Right forelimb (tissue), 1 donor: ENCODE measurements at regions not wholly inside any gene's neighbourhood (a gene's known extent, or its start where the extent isn't known, plus 50 kb on each side); places are given as distances from the start of the nearest gene placed in this dataset.

ENCODE experiments used
- DNase-seq: peaks from one replicate; pipeline ENCODE4 v3.0.0-alpha.2; 2018

- DNase-seq, result no peak
Measured at GRCh38 chr5:96282020-96282419, 151.0 kb downstream of the PCSK1 start.

DNA sequence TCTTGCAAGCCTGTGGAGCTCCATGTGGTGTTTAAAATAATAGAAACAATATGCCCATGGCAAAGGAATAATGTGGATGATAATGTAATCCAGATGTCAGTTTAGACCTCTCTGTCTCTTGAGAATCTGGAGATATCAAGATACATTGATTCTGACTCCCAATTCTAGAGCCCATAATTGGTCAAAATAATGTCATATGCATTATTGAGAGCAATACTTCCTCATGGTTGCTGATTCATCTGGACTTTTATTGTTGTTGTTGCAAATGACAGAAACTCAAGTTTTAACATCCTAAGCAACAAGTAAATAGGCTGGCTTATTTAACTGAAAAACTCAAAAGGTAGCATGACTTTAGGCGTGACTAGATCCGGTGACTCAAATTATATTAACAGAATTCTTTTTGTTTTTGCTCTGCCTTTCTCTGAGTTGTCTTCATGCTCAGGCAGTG lies 152.1 kb downstream of the PCSK1 start:
- no peak for DNase-seq

DNA sequence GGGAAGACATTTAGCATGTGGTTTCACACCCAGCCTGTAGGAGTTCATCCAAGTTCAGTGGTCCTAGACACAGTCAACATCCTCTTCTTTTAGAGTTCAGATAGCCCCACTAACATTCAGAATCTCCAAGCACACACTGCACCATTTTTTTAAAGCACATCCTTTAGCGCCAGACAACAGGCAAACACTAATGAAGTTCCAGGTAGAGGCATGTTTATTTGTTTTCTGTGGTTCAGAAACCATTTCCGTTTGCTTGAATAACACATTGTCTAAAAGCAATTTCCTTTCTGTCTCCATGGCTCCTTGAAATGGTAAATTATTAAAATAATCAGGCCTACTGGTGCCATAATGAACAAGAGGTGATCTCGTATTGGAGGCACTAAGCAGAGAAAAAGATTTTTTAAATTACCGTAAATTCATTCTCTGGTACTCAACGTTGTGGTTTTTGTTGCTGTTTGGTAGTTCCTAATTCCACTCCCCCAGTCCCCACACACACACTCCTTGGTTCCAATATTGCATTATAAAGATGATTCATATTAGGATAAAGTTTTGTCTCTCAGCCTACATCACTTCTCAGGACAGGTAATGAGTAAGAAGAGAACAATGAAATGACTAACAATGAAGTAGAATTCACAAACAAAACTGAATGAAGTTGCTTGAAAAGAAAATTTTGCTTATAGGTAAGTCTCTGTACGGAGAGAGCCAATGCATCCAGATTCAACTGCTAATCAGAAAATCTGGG lies 153.1 kb downstream of the PCSK1 start:
- no peak for DNase-seq

DNA sequence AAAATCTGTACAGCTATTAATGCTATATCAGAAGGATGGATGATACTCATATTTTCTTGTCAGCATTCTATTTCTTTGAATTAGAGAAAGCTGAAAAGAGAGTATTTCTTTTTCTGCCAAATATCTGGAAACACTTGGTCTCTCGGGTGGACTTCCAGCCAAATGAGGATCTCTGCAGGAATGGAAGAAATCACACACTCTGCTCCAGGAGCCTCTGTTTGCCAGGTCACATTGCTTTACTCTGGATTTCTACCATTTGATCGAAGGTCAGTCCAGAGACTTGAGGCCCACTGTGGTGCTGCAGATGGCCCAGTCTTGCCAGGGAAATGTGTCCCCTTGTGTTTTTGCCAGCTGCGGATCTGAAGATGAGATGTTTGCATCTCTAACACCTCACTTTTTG lies 154.1 kb downstream of the PCSK1 start:
- peak; percentile 64 for DNase-seq

GRCh38 chr5:96275051-96275450 lies 158.0 kb downstream of the PCSK1 start:
- DNase-seq, result no peak

DNA sequence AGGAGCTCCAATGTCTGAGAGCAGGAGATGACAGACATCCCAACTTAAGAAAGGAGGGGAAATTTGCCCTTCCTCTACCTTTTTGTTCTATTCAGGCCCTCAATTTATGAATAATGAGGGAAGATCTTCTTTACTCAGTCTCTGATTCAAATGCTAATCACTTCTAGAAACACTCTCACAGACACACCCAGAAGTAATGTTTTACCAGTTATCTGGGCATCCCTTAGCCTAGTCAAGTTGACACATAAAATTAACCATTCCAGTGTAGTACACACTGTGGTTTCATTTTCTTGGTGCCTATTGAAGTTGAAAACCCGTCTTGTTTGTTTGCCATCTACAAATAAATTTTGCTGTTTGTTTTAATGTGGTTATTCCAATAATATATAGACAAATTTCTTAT lies 167.6 kb downstream of the PCSK1 start:
- DNase-seq, result no peak

DNA sequence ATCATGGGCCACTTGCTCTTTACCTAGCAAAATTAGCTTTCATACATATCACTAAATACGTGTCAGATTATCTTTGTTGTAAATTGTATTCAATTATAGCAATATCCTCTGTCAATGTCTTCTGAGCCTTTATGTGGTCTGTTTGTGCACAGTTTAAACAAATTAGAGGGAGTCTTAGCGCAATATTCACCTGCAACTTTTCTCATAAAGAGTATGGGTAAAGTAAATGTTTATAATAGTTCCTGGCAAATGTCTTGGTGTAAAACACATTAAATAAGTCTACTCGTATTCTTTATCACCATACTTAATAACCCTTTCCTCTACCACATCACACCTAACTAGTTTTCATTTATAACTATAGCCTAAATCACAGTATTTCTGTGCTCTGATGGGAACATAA lies 169.0 kb downstream of the PCSK1 start:
- DNase-seq, result no peak

GRCh38 chr5:96262105-96262504 lies 170.9 kb downstream of the PCSK1 start:
- DNase-seq, result no peak

DNA sequence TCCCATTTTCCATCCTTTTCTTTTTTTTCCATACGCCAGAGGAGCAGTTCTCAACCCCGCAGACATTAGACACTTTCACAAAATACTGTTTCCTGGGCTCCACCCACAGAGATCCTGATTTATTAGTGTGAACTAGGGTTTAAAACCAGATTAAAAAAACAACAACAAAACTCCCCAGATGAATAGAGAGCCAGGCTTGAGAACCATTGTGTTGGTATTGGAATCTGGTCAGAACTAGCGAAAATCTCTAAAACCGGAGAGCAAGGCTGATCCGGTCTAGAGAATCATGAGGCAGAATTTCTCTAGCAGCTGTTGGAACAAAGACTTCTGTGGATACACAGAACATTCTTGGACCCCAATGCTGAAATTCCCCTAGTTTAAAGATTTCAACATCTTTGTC lies 173.0 kb downstream of the PCSK1 start:
- DNase-seq, result no peak

DNA sequence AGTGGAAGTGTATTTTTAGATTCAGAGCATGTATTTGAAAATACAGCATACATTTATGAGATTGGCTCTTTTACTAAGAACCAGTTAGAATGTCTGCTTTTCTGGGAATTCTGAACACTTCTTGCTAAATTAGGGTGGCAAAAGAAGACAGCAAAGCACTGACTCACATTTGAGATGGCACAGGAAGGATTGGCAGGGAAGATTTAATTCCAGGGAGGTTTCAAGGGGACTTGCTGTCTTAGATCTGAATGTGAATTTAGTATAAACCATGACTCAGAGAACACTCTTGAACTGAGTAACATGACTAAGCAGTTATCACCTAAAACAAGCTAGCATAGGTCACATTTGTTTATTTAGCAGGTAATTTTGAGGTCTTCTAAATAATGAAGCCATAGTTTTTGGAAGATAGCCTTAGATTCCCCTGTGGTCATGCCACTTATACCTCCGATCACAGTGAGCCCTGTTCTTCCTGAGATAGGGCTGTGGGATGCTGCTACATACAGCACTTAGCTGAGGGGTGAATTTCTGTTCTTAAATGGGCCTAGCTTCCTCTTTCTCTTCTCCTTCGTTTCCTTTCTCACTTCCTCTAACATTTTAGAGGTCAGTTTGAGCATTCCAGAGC lies 173.8 kb downstream of the PCSK1 start:
- DNase-seq, result no peak

DNA sequence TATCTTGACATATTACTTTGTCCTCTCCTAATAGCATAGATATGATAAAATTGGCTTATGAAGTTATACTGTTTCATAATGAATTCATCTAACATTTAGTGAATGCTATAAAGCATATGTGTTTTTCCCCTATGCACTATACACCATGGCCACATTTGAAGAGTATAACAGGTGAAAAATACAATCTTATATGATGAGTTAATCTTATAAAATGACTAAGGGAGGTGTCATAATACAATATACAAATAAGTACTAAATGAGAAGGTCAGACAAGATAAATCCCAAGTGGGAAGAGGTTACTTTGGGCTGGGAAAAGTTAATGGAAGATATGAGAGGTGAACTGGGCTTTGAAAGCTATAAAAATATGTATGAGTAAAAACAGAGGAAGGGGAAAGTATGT lies 174.4 kb downstream of the PCSK1 start:
- no peak for DNase-seq

- no peak for DNase-seq
Measured at GRCh38 chr5:96257904-96258303, 175.1 kb downstream of the PCSK1 start.

DNA sequence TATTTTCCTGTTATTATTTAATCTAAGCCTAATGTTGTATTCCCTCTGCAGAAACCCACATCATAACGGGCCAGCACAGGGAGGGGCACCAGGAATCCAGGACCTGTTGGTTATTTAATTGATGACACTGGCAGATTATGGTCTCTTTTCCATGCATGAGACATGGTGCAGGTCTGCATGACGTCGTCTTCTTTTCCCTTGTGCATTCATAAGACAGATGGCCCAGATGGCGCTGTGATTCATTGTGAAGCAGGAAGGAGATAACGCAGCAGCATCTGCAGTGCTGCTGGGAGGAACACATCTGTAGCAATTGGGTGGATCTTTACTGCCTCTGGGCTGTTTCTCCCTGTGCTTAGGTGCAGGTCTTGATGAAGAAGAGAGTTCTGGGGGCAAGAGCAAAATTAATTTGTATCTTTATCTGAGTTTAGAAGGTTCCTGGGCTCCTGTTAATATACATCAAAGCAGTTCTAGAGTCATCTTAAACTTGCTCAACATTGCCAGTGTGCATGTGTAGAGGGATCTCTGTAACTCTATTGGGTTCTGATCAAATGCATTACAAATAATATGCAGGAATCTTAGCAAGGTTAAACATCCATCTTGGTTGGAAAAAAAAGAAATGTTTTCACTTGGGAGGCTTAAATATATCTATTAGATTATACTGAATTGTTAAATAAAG lies 176.1 kb downstream of the PCSK1 start:
- DNase-seq, result no peak

DNA sequence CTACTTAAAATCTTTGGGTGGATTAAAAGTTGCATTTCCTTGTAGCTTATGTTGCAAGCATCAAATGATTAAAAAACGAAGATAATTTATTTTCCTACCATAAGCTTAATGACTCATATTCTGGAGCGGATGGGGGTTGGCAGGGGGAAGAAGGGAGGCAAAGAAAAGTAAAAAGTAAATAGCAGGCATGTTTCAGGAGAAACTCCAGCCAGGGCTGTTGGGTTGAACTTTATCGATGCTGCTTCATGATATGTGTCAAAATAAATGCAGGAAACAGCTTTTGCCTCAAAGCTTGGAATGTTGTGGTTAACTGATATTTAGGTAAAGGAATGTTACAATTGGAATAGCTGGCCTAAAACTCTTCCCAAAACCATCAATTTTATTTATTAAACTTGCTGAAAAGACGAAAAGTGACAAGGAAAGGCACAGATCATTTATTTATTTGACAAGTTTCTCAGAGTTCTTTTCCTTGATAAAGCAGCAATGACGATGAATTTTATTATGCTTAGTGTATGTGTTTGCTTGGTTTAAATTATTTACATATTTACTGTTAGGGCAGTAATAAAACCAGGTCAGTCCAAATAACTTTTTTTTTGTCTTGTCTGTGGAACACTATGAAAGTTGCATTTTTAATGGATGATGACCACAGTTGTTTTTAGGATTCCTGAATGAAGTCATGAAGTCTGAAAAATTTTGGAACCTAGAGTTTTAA lies 177.9 kb downstream of the PCSK1 start:
- DNase-seq, result no peak

- DNase-seq, result no peak
Measured at GRCh38 chr5:96253140-96253539, 179.9 kb downstream of the PCSK1 start.

DNA sequence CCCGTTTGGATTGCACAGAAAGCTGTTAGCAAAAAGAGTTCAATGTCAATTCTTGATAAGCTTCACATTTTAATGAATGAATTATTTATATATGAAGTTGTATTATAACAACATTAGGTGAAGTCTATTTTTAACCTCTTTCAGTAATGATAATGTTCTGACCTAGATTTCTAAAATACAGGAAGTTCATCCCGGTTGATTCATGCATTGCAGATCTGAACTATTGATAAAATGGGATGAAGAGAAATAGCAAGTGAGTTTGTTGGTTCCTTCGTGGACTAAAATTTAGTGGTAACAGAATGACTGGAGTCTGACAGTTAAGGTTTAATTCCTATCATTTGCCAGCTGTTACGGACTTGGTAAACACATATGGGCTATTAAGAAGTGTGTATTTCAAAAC lies 180.5 kb downstream of the PCSK1 start:
- DNase-seq, result no peak

GRCh38 chr5:96250782-96251181 lies 182.3 kb downstream of the PCSK1 start:
- DNase-seq, result no peak

- DNase-seq, result no peak
Measured at GRCh38 chr5:96248131-96248530, 184.9 kb downstream of the PCSK1 start.

- no peak for DNase-seq
Measured at GRCh38 chr5:96247708-96248107, 185.3 kb downstream of the PCSK1 start.

GRCh38 chr5:96247097-96247701 lies 185.8 kb downstream of the PCSK1 start:
- no peak for DNase-seq

GRCh38 chr5:96245140-96246091 lies 187.6 kb downstream of the PCSK1 start:
- DNase-seq, result no peak

DNA sequence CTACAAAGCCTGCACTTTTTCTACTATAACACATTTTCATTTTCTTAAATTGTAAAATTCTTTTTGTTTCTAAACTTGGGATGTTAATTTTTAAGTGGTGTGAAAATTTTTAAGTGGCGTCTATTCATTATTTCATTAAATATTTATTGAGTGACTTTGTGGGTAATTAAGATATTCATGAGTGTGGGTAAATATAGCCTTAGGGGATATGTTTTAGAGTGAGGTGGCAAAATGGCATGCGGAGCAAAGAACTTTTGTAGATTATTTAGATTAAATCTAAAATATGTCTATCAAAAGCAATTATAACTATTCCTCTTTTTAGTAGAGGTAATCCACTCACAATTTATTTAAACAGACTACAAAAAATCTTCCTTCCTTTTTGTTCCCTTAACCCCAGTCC lies 188.4 kb downstream of the PCSK1 start:
- no peak for DNase-seq
